DOHH2 (cell line): ENCODE measurements at regions not wholly inside any gene's neighbourhood (a gene's known extent, or its start where the extent isn't known, plus 50 kb on each side); places are given as distances from the start of the nearest gene placed in this dataset.

Source experiments
- CTCF ChIP-seq: fragments of 200-600 bp; sonication (generic); IDR thresholded peaks from one replicate; pipeline ENCODE4 v1.5.1; 2014; ENCODE audit warnings: antibody characterized with exemption, mild to moderate bottlenecking, low read depth, low read length; ENCODE audit not compliant: poor library complexity, severe bottlenecking
- EZH2phosphoT487 ChIP-seq: fragments of 200-600 bp; sonication (generic); IDR thresholded peaks from 2 replicates; pipeline ENCODE4 v1.6.1; 2017; ENCODE audit warnings: borderline replicate concordance, mild to moderate bottlenecking, antibody characterized with exemption, low read length, moderate library complexity, mixed read lengths

DNA sequence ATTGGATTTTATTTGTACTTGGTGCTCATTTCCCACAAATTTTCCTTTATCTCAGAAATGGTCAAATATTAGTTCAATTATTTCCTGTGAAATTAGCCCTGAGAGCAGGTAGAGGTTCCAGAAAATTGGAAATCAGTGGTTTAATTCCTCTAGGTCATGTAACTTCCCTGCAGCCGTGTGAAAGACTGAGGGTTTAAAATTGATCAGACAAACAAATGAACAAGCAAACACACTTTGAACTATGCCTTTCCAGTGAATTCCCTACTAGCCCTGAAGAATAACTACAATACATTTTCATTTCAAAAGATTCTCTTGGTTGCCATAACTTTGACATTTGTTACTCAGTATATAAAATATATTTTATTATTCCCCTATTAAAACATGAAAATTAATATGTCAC is 1116.7 kb downstream of the REEP3 start:
- TF ChIP-seq CTCF (no peak), EZH2phosphoT487 (no peak)
